ENCODE measurements at regions not wholly inside any gene's neighbourhood (a gene's known extent, or its start where the extent isn't known, plus 50 kb on each side); places are given as distances from the start of the nearest gene placed in this dataset.
"Not testable (repeated sequence)": the region's sequence is repeated elsewhere in the genome, so short reads cannot be mapped to it uniquely, and the experiment has no call there.

DNA sequence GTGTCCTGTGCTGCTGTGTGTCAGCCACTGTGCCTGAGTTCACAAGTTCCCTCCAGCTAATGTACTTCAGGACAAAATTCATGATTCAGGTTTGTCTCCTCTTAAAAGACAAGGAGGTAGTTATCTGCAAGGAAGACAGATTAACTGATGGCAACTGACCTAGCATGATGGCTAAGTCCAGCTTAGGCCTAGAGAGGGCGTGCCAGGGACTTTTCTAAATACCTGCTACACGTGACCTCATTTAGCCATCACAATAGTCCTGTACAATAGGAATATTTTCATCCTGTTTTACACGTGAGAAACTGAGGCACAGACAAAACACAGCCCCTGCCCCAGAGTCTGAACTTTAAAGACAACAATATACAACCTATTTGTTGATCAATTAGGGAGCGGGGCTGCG is 275.7 kb downstream of the XPNPEP1 start:
- no peak for DNase-seq

DNA sequence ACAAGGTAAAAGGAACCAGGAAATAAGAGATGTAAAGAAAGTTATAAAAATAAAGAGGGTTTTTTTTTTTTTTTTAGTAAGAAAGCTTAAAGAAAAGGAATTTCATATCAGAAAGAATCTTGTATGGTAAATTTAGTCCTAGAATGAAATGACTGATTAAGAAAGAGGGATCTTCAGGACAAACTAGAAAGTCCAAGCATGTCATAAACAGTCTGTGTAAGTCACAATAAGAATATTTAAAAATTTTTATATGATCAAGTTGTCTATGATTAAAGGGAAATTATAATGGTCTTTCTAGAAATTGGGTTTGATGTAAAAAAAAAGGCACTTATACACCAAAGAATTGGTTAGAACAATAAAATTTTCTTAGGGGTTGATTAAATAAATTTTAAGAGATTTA is 289.5 kb downstream of the XPNPEP1 start:
- no peak for DNase-seq

DNA sequence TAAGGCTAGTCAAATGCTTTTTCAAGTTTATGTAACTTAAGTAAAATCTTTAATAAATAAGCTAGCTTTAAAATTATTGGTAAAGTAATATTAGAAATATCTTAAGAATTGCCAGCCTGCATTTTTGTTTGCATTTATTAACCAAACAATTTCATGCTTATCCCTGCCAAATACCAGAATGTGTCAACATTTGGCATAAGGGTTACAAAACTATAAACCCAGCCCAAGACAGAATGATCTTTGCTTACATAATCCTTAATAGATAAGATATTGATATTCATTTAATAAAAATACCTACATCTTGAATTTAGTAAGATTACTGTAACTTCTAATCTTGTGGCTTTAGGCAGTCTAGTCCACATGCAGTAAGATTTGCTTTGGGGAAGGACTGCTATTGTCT is 290.3 kb downstream of the XPNPEP1 start:
- DNase-seq: not testable (repeated sequence)

DNA sequence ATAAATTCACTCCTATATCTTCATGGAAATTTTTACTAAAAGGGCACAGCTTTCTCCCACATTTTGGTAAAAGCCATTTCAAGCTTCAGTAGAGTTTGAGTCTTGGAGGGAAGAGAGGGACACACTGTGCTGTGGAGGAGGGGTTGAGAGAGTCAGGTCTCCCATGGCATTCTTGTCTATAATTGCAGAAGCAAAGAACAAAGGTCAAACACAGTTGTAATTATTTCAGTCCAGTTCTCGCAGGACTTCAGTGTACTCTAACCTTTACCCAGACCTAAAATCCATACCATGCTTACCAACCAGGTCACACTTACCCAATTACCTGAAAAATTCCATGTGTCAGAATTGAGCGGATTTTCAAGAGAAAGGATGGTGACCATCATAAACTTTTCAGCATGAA is 298.4 kb downstream of the XPNPEP1 start:
- no peak for DNase-seq

DNA sequence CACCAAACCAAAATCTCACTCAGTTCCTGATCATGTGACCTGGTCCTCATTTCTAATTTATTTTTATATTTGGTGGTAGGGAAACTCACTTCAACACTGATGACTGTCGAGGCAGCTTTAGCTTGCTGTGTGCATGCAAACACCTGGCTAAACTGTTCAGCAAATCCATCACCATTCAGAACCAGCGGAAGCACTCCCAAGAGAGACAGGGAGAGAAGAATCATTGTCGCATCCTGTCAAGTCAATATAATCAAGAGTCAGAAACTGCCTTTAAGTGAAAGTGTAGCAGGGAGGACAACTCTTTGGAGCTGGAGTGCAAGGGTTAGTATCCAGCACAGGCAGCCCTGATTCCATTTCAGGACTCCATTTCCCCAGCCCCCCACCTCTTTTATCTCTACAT is 300.7 kb downstream of the XPNPEP1 start:
- no peak for DNase-seq

DNA sequence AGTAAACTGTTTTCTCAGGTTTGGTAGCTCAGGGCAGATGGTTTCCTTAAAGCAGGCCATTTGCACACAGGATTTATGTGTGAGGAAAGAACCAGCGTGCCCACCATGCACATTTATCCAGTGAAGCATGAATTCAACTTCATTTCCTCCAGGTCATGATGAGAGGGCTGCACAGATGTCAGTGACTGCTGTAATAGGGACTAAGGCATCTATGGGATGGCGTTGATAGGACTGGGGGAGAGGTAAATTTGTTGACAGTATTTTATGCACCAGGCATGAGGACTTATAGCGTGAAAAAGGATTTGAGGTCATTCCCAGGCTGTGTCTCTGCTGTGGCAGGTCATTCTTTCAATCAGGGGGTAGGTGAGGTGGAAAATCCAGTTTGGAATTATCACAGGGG is 302.9 kb downstream of the XPNPEP1 start:
- no peak for DNase-seq

DNA sequence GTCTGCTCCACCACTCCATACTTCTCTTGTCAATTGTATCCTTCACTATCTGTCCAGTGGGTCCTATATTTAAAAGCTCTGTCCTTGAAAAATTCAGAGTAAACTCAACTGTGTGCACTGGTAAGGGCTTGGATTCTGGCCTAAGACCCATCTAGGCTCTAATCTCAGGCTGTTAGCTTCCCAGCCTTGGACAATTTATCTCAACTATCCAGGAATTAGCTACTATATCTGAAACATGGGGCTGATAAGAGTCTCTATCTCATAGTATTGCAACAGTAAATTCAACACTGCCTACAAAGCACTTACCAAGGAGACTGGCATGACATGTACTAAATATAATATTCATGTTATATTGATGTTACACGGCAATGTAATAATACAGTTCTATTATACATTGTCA is 303.4 kb downstream of the XPNPEP1 start:
- no peak for DNase-seq

DNA sequence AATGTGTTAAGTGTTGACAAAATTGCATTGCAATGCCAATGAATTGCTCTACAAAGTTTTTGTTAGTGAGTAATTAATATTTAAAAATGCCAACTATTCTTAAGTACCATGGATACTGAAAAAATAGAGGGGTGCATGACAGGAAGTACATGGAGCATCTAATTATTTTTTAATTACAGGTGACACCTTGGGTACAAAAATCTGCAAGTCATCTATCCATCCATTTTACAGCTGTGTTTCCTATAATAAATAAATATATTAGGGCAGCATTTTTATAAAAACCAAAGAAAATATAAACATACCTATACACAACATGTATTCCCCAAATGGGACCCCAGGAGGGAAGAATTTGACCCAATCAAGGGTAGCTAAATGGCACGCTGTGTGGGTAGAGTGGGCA is 304.6 kb downstream of the XPNPEP1 start:
- no peak for DNase-seq

DNA sequence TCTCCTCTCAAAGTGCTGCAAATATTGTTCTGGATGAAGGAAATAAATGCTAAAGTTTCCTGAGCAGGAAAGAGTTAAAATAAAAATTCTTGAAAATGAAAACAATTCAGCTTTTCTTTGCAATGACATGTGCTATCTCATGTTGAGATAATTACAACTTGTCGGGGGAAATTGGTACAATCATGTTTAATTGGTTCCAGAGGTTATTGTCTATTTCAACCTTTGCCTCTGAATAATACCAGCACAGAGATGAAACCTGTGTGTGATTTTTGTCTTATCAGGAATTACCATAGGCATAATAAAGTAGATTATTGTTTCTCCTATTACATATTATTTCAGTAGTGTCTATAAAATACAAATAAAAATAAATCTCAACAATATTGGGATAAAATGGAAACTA is 305.0 kb downstream of the XPNPEP1 start:
- no peak for DNase-seq

DNA sequence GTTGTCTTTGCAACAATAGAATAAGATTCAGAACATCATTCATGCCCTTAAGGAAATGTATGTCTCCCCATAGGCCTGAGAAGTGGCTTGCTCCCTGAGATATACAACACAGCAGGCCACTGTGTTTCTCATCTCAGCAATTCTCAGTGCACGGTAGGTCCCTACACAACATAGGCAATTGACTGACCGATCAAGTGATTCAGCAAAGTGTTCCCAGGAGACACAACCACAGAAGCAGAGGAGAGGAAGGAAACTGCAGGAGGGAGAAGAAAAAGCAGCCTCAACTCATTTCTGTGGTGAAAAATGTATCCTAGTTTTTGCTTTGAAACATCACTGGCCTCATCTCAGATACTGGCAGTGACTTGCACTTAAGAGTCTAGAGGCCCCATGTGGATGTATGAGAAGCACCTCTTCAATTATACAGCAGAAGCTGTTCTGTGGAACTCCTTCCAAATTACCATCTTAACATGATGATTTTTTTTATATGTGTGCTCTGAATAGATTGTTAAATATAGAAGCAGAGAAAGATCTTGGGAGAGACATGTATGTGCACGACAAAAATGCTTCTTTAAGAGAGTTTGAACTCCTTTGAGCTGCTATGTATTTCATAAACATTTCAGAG is 306.8 kb downstream of the XPNPEP1 start:
- DNase-seq: no peak

DNA sequence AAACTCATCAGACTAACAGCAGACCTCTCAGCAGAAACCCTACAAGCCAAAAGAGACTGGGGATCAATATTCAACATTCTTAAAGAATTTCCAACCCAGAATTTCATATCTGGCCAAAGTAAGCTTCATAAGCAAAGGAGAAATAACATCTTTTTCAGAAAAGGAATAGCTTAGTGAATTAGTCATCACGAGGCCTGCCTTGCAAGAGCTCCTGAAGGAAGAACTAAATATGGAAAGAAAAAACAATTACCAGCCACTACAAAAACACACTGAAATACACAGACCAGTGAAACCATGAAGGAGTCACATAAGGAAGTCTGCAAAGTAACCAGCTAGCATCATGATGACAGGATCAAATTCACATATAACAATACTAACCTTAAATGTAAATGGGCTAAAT is 328.0 kb downstream of the XPNPEP1 start:
- DNase-seq: not testable (repeated sequence)

DNA sequence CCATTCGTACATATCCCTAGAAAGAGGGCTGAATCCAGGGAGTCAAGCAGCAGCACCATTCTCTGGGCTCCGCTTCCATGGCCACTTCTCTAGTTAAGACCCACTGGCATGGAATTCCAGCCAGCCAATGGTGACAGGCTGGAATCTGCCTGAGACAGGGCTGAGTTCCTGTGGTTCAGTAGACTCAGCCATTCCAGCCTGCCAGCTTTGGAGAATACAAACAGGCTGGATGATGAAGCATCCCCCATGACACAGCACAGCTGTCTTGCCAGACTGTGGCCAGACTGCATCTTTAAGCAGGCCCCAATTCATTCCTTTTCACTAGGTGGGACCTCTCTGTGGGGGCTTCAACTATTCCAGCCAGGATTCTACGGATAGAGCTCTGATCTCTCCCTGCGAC is 329.6 kb downstream of the XPNPEP1 start:
- DNase-seq: no peak

DNA sequence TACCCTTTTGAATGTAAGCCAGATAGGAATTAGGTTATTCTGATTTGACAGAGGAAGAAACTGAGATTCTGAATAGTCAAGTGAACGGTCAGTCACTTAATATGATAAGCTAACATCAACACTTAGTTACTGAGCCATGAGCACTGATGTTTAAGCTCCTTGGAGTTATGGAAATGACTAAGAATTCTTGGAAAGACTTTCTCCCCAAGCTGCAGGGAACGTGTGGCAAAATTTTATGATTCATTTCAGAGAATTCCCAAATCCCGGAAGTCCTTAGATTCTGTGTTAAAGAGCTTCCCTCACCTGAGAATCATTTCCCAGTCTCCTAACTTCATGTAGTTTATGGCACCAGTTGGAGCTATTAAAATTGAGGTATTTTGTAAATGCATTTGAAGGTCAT is 330.9 kb downstream of the XPNPEP1 start:
- DNase-seq: no peak

DNA sequence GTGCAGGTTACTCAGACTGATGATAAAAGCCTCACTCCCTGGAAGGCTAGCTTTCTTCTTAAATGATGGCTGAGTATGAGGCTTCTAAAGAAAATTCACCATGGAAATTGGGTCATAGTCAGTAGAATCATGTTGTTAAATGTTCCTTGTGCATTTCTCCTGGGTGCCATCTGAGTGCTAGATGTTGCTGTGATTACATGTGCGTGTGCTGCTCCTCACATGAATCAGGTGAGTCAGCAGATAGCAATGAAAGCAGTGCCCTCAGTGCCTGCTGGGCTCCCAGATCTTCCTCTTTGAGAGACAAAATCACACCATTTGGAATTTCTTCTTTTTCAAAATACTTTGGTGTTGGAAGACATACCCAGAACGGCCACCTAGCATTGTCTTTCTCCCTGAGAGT is 331.7 kb downstream of the XPNPEP1 start:
- DNase-seq: no peak

DNA sequence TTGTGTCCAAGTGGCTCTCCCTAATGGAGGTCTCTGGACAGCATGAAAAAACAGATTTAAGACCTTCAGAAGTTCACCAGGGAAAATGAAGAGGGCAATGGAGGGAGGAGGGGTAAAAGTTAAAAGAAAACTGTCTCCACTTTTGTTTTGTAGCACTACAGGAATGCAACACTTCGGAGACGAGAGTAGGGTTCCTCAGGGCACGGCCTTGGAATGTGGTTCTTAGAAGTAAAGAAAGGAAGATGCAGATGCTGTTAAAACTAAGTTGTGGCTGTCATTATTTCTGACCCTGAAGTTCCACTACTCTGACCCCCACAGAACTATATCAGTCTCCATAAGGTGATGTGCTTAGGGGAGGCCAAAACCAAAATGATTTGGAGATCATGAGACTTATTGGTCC is 335.1 kb downstream of the XPNPEP1 start:
- DNase-seq: no peak

DNA sequence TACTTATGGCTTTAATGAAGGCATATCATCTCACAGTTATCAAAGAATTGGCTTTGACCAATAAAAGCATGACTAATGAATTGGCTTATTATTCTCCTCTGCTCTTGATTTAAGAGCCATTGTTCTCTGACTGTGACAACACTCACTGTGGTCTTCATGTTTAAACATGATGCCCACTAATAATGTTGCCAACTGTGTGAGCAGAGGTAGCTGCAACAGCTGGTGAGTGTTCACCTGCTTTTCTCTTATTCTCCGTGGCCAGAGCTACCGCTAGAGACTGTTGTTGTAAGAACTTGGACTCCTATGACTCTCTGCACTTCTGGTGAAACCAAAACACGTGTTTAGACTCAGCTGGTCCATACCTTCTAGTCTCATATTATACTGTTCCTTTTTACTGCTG is 335.9 kb downstream of the XPNPEP1 start:
- DNase-seq: no peak

DNA sequence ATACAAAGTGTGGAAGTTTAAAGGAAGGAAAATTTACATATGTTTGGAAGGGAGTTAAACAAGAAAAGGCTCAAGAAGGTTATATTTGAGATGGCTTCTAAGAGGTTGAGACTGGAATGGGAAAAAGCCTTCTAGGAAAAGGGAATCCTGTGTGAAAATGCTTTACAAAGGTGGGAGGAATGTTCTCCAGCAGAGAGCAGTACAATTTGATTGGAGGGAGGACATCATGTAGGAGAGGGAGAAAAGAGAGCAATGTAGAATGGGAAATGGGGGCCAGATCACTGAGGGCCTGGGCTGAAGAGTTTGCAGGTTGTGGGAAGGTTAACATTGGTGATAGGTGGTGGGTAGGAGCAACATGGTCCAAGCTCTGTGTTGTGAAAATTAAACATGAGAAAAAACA is 366.9 kb downstream of the XPNPEP1 start:
- DNase-seq: no peak

DNA sequence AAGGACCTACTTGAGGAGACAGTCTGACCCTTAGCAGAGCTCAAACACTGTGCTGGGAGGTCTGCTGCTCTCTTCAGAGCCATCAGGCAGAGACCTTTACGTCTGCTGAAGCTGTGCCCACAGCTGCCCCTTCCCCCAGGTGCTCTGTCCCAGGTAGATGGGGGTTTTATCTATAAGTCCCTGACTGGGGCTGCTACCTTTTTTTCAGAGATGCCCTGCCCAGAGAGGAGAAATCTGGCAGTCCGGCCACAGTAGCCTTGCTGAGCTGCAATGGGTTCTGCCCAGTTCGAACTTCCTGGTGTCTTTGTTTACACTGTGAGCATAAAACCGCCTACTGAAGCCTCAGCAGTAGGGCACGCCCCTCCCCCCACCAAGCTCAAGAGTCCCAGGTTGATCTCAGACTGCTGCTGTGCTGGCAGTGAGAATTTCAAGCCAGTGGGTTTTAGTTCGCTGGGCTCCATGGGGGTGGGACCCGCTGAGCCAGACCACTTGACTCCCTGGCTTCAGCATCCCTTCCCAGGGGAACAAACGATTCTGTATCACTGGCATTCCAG is 381.2 kb downstream of the XPNPEP1 start:
- DNase-seq: not testable (repeated sequence)

DNA sequence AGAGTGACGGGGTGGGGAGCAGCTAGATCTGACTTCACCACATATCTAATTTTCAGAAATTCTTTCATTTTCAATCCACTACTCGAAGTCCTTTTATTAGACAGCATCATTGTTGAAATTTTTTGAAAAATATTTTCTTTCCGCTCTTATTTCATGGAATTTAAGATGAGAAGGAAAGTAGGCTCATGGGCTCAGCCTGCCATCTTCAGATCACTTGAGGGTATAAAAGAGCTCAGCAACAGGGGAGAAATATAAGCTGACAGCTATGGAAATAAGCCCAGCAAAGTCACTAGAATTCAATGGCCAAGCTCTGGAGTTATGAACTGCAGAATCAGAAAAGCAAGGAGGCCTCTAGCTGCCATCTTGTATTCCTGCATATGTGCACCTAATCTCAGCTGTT is 389.1 kb downstream of the XPNPEP1 start:
- DNase-seq: no peak

DNA sequence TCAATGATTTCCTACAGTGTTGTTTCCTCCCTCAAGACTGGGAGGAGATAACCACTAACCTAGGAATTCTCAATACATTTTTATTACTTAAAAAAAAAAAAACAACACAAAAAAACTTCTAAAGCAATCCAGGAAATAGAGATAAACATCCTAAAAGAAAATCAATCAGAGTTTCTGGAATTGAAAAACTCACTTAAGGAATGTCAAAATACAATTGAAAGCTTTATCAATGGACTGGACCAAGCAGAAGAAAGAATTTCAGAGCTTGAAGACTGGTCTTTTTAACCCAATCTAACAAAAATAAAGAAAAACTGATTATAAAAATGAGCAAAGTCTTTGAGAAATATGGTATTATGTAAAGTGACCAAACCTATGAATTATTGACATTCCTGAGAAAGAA is 394.1 kb downstream of the XPNPEP1 start:
- no peak for DNase-seq

DNA sequence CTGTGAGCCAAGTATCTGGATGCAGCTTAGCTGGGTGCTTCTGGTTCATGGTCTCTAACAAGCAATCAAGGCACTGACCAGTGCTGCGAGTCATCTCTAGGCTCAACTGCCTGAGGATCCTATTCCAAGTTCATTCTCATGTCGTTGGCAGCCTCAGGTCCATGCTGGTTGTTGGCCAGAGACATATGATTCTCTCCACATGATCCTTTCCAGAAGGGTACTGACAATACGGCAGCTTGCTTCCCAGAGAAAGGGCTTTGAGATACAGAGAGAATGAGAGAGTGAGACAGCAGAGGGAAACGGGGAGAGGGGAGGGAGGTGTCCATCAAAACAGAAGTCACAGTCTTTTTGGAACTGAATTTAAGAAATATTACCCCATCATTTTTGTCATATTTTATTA is 405.6 kb downstream of the XPNPEP1 start:
- DNase-seq: no peak

DNA sequence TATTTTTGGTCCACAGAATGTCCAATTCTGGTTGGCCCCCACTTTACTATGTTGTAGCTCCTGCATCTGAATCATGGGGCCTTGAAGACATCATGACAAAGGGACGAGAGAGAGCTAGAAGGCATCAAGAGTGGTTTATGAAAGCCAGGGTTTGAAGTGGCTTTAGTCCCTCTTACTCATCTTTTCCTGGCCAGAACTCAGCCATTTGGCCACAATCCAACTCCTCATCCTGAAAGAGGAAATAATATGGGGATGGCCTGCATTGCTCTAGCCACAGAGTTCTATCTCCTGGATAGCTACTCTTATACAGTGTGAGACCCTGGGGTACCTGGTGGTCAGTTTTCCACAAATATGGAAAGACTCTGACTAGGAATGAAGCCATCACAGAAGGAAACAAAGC is 418.9 kb downstream of the XPNPEP1 start:
- DNase-seq: peak; percentile 1

DNA sequence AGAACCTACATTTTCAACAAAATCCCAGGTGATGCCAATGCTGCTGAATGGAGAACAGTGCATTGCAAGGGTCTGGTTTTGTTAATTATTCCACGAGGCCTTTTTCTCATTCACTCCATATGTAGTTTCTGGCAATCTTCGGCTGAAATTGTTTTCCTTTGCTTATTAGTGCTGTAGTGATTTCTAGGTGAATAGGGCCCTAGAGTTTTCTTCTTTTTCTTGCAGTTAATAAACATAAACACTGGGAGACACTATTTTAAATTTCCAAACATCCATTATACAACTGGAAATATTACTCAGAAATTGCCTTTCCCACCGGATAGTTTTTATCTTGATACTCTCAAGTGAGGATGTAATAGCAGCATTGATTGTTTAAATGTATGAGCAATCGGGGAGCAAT is 435.6 kb downstream of the XPNPEP1 start:
- DNase-seq: no peak

DNA sequence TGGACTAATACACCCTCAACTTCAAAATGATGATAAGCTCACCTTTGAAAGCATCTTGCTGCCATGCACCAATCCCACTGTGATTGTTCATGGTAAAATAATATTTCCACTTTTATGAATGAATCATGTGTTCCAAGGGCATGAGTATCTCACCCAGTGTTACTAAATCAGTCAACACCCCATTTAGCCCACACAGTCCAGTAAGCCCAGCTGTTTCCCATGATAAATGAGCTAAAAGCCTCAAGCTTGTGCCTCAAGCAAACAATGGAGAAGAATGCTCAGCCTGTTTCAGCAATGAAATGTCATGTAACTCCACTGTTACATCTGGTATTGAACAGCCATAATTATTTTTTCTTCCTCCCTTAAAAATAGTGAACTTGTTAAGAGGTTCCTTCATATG is 442.5 kb downstream of the XPNPEP1 start:
- DNase-seq: no peak

DNA sequence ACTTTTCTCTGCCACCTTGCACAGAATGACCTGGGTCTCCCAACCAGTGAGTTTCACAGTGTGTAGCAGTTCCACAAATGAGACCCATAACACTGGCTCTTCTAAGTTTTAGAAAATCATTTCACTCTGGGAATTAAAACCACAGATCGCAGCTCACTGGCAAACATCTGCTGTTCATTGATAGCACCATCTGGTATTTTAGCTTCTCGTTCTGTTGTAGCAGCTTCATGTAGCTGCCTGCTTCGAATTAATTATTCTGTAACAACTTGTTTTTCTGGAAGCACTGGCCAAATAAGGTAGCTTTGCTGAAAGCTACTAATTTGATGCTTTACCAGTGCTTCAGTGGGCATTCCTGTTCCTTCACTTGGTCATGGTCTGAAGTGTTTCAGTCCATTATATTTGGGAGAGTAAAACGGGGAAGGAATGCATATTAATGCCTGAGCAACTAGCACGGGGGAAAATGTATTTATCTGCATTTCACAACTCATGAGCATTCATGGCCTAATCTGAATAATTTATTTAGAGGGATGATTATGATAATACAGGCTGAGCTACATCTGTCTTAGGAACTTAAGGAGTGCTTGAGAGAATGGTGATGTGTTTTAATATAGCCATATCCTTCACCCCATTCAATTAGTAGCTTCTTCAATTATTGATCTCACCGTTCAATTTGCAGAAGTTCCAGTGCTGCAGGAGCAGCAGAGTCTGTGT is 447.4 kb downstream of the XPNPEP1 start:
- DNase-seq: no peak
